H54 (cell line): ENCODE measurements at regions not wholly inside any gene's neighbourhood (a gene's known extent, or its start where the extent isn't known, plus 50 kb on each side); places are given as distances from the start of the nearest gene placed in this dataset.

Experiments used
- DNase-seq: peaks from one replicate; pipeline ENCODE4 v3.0.0; 2011; ENCODE audit warnings: low spot score, mixed read lengths; ENCODE audit not compliant: insufficient read length
- FAIRE-seq: peaks from 3 replicates; lab custom pipeline; 2011; peaks lifted over from hg19 to GRCh38; lab: Jason Lieb, UNC
- POLR2A ChIP-seq: IDR thresholded peaks from 2 replicates; pipeline ENCODE4 v1.6.1; 2011; ENCODE audit warnings: low read depth, mild to moderate bottlenecking, low read length

- no peak for DNase-seq
- TF ChIP-seq POLR2A = no peak
- no peak for FAIRE-seq
Observed at GRCh38 chr2:240300261-240300821, 135.1 kb upstream of the GPC1 start.

GRCh38 chr2:240300840-240301239 lies 134.6 kb upstream of the GPC1 start:
- no peak for FAIRE-seq

GRCh38 chr2:240301256-240301795 lies 134.1 kb upstream of the GPC1 start:
- FAIRE-seq = no peak

More at GRCh38 chr2:240300840-240301239, 134.6 kb upstream of the GPC1 start:
- no peak for DNase-seq
- no peak for TF ChIP-seq POLR2A

GRCh38 chr2:240302041-240302440 lies 133.4 kb upstream of the GPC1 start:
- no peak for DNase-seq
- no peak for TF ChIP-seq POLR2A
- FAIRE-seq = no peak

More at GRCh38 chr2:240301256-240301795, 134.1 kb upstream of the GPC1 start:
- no peak for DNase-seq
- TF ChIP-seq POLR2A = no peak

GRCh38 chr2:240302933-240303595 lies 132.4 kb upstream of the GPC1 start:
- FAIRE-seq (no peak), DNase-seq (no peak)

GRCh38 chr2:240303896-240304745 lies 131.3 kb upstream of the GPC1 start:
- DNase-seq (no peak), FAIRE-seq (no peak)

More at GRCh38 chr2:240302933-240303595, 132.4 kb upstream of the GPC1 start:
- TF ChIP-seq POLR2A = no peak

GRCh38 chr2:240304746-240305161 lies 130.7 kb upstream of the GPC1 start:
- DNase-seq (no peak), FAIRE-seq (no peak)
- TF ChIP-seq POLR2A = no peak

More at GRCh38 chr2:240303896-240304745, 131.3 kb upstream of the GPC1 start:
- TF ChIP-seq POLR2A = no peak

- DNase-seq = no peak
- FAIRE-seq = no peak
- no peak for TF ChIP-seq POLR2A
Observed at GRCh38 chr2:240305369-240305962, 130.0 kb upstream of the GPC1 start.

GRCh38 chr2:240306185-240306584 lies 129.3 kb upstream of the GPC1 start:
- no peak for DNase-seq
- FAIRE-seq = no peak

GRCh38 chr2:240308111-240308651 lies 127.3 kb upstream of the GPC1 start:
- TF ChIP-seq POLR2A = no peak
- FAIRE-seq (no peak), DNase-seq (no peak)

More at GRCh38 chr2:240306185-240306584, 129.3 kb upstream of the GPC1 start:
- no peak for TF ChIP-seq POLR2A

GRCh38 chr2:240309214-240309613 lies 126.2 kb upstream of the GPC1 start:
- peak; percentile 43 for FAIRE-seq
- TF ChIP-seq POLR2A = no peak
- no peak for DNase-seq

GRCh38 chr2:240310201-240310600 lies 125.3 kb upstream of the GPC1 start:
- no peak for FAIRE-seq

GRCh38 chr2:240310645-240311044 lies 124.8 kb upstream of the GPC1 start:
- DNase-seq = no peak
- FAIRE-seq = no peak
- no peak for TF ChIP-seq POLR2A

More at GRCh38 chr2:240310201-240310600, 125.3 kb upstream of the GPC1 start:
- no peak for DNase-seq
- TF ChIP-seq POLR2A = no peak
